ENCODE measurements at regions not wholly inside any gene's neighbourhood (a gene's known extent, or its start where the extent isn't known, plus 50 kb on each side); places are given as distances from the start of the nearest gene placed in this dataset.

- no peaks in the 10 kb centered on the region for H3K9me3 ChIP-seq
- no peaks in the 10 kb centered on the region for H3K27me3 ChIP-seq
- no peaks in the 10 kb centered on the region for H3K36me3 ChIP-seq
- TF ChIP-seq POLR2A (IDR thresholded peaks at IDR 0.05) = no peak
- TF ChIP-seq CTCF (IDR thresholded peaks at IDR 0.05) = no peak
- H3K4me3 ChIP-seq = no peak overlapping the region
- no peak for DNase-seq
- no peaks in the 10 kb centered on the region for H3K4me1 ChIP-seq
- H3K27ac ChIP-seq = no peak overlapping the region
Measured at GRCh38 chr11:15585602-15586331, 471.0 kb downstream of the INSC start.

GRCh38 chr11:15586741-15587473, 472.2 kb downstream of the INSC start:
- no peak overlapping the region for H3K27ac ChIP-seq
- H3K27me3 ChIP-seq = no peaks in the 10 kb centered on the region
- H3K4me1 ChIP-seq = no peaks in the 10 kb centered on the region
- no peaks in the 10 kb centered on the region for H3K9me3 ChIP-seq
- no peak overlapping the region for H3K4me3 ChIP-seq
- no peaks in the 10 kb centered on the region for H3K36me3 ChIP-seq
- DNase-seq = no peak
- no peak for TF ChIP-seq CTCF (IDR thresholded peaks at IDR 0.05)
- no peak for TF ChIP-seq POLR2A (IDR thresholded peaks at IDR 0.05)

GRCh38 chr11:15589070-15589626, 474.4 kb downstream of the INSC start:
- Histone ChIP-seq H3K36me3 (no peaks in the 10 kb centered on the region), H3K4me1 (no peaks in the 10 kb centered on the region), H3K9me3 (no peaks in the 10 kb centered on the region), H3K27me3 (no peaks in the 10 kb centered on the region), H3K4me3 (no peak overlapping the region), H3K27ac (no peak overlapping the region)
- TF ChIP-seq CTCF (IDR thresholded peaks at IDR 0.05) (no peak), POLR2A (IDR thresholded peaks at IDR 0.05) (no peak)
- DNase-seq = no peak

GRCh38 chr11:15590132-15590531, 475.4 kb downstream of the INSC start:
- no peak for DNase-seq
- no peaks in the 10 kb centered on the region for H3K27me3 ChIP-seq

GRCh38 chr11:15591112-15591537, 476.4 kb downstream of the INSC start:
- H3K9me3 ChIP-seq = no peaks in the 10 kb centered on the region
- TF ChIP-seq POLR2A (IDR thresholded peaks at IDR 0.05) (no peak), CTCF (IDR thresholded peaks at IDR 0.05) (no peak)
- H3K27ac ChIP-seq = no peak overlapping the region
- H3K27me3 ChIP-seq = no peaks in the 10 kb centered on the region
- no peaks in the 10 kb centered on the region for H3K4me1 ChIP-seq
- H3K4me3 ChIP-seq = no peak overlapping the region
- DNase-seq = no peak
- no peaks in the 10 kb centered on the region for H3K36me3 ChIP-seq

More at GRCh38 chr11:15590132-15590531, 475.4 kb downstream of the INSC start:
- H3K4me1 ChIP-seq = no peaks in the 10 kb centered on the region
- H3K9me3 ChIP-seq = no peaks in the 10 kb centered on the region
- H3K27ac ChIP-seq = no peak overlapping the region
- TF ChIP-seq CTCF (IDR thresholded peaks at IDR 0.05) = no peak
- TF ChIP-seq POLR2A (IDR thresholded peaks at IDR 0.05) = no peak
- H3K4me3 ChIP-seq = no peak overlapping the region
- no peaks in the 10 kb centered on the region for H3K36me3 ChIP-seq
